ENCODE measurements at regions not wholly inside any gene's neighbourhood (a gene's known extent, or its start where the extent isn't known, plus 50 kb on each side); places are given as distances from the start of the nearest gene placed in this dataset.

DNA sequence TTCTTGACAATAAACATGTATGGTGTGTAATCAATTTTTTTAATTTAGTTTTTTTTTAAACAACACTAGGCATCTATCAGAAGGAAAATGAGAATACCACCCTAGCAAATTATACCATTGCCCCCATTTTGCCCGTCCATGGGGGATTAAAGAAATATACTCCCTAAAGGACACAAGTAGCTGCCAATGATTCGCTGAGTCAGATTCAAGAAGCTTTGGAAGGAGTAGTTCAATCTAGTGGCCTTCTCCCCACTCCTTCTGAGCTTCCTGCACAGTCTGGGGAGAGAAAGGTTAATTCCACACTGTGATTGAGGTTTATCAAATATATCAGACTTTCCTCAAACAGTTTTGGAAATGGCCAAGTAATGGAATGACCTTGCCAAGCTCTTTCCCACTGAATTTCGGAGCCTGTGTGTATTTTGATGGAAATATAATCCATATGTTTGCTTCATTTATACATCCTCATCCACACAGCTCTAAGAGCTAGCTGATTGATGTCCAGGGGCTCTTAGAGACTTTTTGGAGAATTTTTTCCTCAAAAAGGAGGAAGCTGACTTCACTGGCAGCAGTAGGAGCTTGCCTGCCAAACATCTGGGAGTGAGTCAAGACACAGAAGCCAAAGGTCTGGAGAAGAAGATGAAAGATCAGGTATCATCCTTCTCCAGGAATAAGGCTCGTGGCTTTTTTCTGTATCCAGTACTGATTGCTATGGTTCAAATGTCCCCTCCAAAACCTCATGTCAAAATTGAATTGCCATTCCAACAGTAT lies 478.5 kb upstream of the PROK2 start:
- TF ChIP-seq EZH2phosphoT487 (IDR thresholded peaks at IDR 0.05; ENCODE audit: low read depth, severe bottlenecking, unreplicated experiment): no peak
- TF ChIP-seq, protein P1, sequence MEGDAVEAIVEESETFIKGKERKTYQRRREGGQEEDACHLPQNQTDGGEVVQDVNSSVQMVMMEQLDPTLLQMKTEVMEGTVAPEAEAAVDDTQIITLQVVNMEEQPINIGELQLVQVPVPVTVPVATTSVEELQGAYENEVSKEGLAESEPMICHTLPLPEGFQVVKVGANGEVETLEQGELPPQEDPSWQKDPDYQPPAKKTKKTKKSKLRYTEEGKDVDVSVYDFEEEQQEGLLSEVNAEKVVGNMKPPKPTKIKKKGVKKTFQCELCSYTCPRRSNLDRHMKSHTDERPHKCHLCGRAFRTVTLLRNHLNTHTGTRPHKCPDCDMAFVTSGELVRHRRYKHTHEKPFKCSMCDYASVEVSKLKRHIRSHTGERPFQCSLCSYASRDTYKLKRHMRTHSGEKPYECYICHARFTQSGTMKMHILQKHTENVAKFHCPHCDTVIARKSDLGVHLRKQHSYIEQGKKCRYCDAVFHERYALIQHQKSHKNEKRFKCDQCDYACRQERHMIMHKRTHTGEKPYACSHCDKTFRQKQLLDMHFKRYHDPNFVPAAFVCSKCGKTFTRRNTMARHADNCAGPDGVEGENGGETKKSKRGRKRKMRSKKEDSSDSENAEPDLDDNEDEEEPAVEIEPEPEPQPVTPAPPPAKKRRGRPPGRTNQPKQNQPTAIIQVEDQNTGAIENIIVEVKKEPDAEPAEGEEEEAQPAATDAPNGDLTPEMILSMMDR (IDR thresholded peaks at IDR 0.05; ENCODE audit: poor library complexity): no peak
- TF ChIP-seq EZH2 (IDR thresholded peaks at IDR 0.05; ENCODE audit: borderline replicate concordance): no peak

Data from hepatocyte (in vitro differentiated cells).